ENCODE measurements at regions not wholly inside any gene's neighbourhood (a gene's known extent, or its start where the extent isn't known, plus 50 kb on each side); places are given as distances from the start of the nearest gene placed in this dataset.
"Not testable (repeated sequence)": the region's sequence is repeated elsewhere in the genome, so short reads cannot be mapped to it uniquely, and the experiment has no call there.

GRCh38 chr2:185645529-185645928, 93.1 kb upstream of the FSIP2 start:
- no peak for DNase-seq (ENCODE audit: low read depth)

GRCh38 chr2:185658750-185659149, 79.9 kb upstream of the FSIP2 start:
- no peak for DNase-seq (ENCODE audit: low read depth)

- no peak for DNase-seq (ENCODE audit: low read depth)
These were observed 74.8 kb upstream of the FSIP2 start for GRCh38 chr2:185663811-185664210.

- DNase-seq (ENCODE audit: low read depth) = no peak
These were observed 74.2 kb upstream of the FSIP2 start for GRCh38 chr2:185664384-185664783.

- DNase-seq (ENCODE audit: low read depth) = no peak
These were observed 73.3 kb upstream of the FSIP2 start for GRCh38 chr2:185665251-185665814.

GRCh38 chr2:185667452-185667851, 71.2 kb upstream of the FSIP2 start:
- DNase-seq (ENCODE audit: low read depth) = no peak

- no peak for DNase-seq (ENCODE audit: low read depth)
These were observed 69.9 kb upstream of the FSIP2 start for GRCh38 chr2:185668710-185669109.

- DNase-seq (ENCODE audit: low read depth) = no peak
These were observed 64.4 kb upstream of the FSIP2 start for GRCh38 chr2:185674232-185674631.

- no peak for DNase-seq (ENCODE audit: low read depth)
These were observed 62.3 kb upstream of the FSIP2 start for GRCh38 chr2:185676316-185676715.

- DNase-seq (ENCODE audit: low read depth) = not testable (repeated sequence)
These were observed 51.6 kb upstream of the FSIP2 start for GRCh38 chr2:185687001-185687400.

- DNase-seq (ENCODE audit: low read depth) = no peak
These were observed 50.6 kb upstream of the FSIP2 start for GRCh38 chr2:185687967-185688366.
